Type B pancreatic cell (in vitro differentiated cells): ENCODE measurements at regions not wholly inside any gene's neighbourhood (a gene's known extent, or its start where the extent isn't known, plus 50 kb on each side); places are given as distances from the start of the nearest gene placed in this dataset.

Experiments used
- DNase-seq: peaks from one replicate; pipeline ENCODE4 v3.0.0; 2021; ENCODE audit warnings: mixed read lengths; ENCODE audit not compliant: unreplicated experiment; ENCODE audit errors: extremely low spot score
- H3K27ac Mint-ChIP-seq: 2 replicates; pipeline ENCODE4 v1.8.0; 2021; ENCODE audit warnings: mild to moderate bottlenecking, mixed read lengths
- H3K27me3 Mint-ChIP-seq: 2 replicates; pipeline ENCODE4 v1.8.0; 2021; ENCODE audit warnings: mixed read lengths
- H3K36me3 Mint-ChIP-seq: 2 replicates; pipeline ENCODE4 v1.8.0; 2021; ENCODE audit warnings: mixed read lengths
- H3K4me1 Mint-ChIP-seq: one replicate; pipeline ENCODE4 v1.8.0; 2021; ENCODE audit warnings: mixed read lengths; ENCODE audit not compliant: unreplicated experiment
- H3K4me3 Mint-ChIP-seq: 2 replicates; pipeline ENCODE4 v1.8.0; 2021; ENCODE audit warnings: mild to moderate bottlenecking, mixed read lengths
- H3K9me3 Mint-ChIP-seq: 2 replicates; pipeline ENCODE4 v1.8.0; 2021; ENCODE audit warnings: mixed read lengths
- CTCF ChIP-seq: fragments of 200-600 bp; sonication (generic); conservative IDR thresholded peaks from 2 replicates; pipeline ENCODE4 v1.5.0; 2021; ENCODE audit warnings: antibody characterized with exemption, mild to moderate bottlenecking

- Mint-ChIP-seq H3K9me3 (no peaks in the 10 kb centered on the region), H3K27me3 (no peaks in the 10 kb centered on the region), H3K4me1 (no peaks in the 10 kb centered on the region), H3K27ac (no peak overlapping the region), H3K36me3 (no peaks in the 10 kb centered on the region), H3K4me3 (no peak overlapping the region)
- TF ChIP-seq CTCF: no peak
- no peak for DNase-seq
Measured at GRCh38 chr12:87112571-87113345, 856.6 kb upstream of the MGAT4C start.

- Mint-ChIP-seq H3K27ac (no peak overlapping the region), H3K9me3 (no peaks in the 10 kb centered on the region), H3K4me3 (no peak overlapping the region), H3K36me3 (no peaks in the 10 kb centered on the region), H3K27me3 (no peaks in the 10 kb centered on the region), H3K4me1 (no peaks in the 10 kb centered on the region)
- no peak for TF ChIP-seq CTCF
- DNase-seq: no peak
Measured at GRCh38 chr12:87107766-87108165, 851.6 kb upstream of the MGAT4C start.

DNA sequence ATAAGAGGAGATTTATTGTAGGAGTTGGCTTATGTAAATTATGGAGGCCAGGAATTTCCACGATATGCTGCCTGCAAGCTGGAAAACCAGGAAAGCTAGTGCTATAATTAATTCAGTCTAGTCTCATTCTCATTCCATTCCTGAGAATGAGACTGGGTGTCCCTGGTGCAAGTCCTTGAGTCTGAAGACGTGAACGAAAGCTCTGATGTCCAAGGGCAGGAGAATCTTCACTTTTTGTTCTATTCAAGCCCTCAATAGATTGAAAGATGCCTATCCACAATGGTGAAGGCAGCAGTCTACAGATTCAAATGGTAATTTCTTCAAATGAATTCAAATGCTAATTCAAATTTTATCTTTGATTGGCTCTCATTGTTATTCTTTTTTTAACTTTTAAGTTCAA lies 851.1 kb upstream of the MGAT4C start:
- no peak for DNase-seq
- H3K9me3 Mint-ChIP-seq: no peaks in the 10 kb centered on the region
- H3K4me3 Mint-ChIP-seq: no peak overlapping the region
- no peaks in the 10 kb centered on the region for H3K27me3 Mint-ChIP-seq
- TF ChIP-seq CTCF: no peak
- H3K4me1 Mint-ChIP-seq: no peaks in the 10 kb centered on the region
- no peaks in the 10 kb centered on the region for H3K36me3 Mint-ChIP-seq
- no peak overlapping the region for H3K27ac Mint-ChIP-seq

GRCh38 chr12:87096082-87096585 lies 839.9 kb upstream of the MGAT4C start:
- TF ChIP-seq CTCF: no peak
- no peak for DNase-seq
- Mint-ChIP-seq H3K27me3 (no peaks in the 10 kb centered on the region), H3K36me3 (no peaks in the 10 kb centered on the region), H3K4me1 (no peaks in the 10 kb centered on the region), H3K27ac (no peak overlapping the region), H3K4me3 (no peak overlapping the region), H3K9me3 (no peaks in the 10 kb centered on the region)

DNA sequence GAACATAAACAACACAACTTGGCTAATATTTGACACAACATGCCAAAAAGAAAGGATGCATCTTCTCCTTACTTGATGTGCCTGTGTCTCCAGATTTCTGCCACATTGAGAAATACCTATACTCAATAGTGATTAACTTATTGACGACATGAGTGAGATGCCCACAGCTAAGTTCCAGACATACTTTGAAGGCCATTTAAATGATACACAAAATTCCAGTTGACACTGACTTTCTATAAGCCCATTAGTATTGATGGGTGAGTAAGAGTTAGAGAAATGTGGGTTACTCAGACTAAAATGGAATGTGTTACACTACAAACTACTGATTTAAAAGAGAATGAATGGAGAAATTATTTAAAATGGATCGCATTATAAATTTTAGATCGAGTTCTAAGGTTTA lies 838.2 kb upstream of the MGAT4C start:
- no peak for DNase-seq
- Mint-ChIP-seq H3K4me1 (no peaks in the 10 kb centered on the region), H3K27ac (no peak overlapping the region), H3K27me3 (no peaks in the 10 kb centered on the region), H3K36me3 (no peaks in the 10 kb centered on the region), H3K4me3 (no peak overlapping the region), H3K9me3 (no peaks in the 10 kb centered on the region)
- no peak for TF ChIP-seq CTCF
